ENCODE measurements at regions not wholly inside any gene's neighbourhood (a gene's known extent, or its start where the extent isn't known, plus 50 kb on each side); places are given as distances from the start of the nearest gene placed in this dataset.

DNA sequence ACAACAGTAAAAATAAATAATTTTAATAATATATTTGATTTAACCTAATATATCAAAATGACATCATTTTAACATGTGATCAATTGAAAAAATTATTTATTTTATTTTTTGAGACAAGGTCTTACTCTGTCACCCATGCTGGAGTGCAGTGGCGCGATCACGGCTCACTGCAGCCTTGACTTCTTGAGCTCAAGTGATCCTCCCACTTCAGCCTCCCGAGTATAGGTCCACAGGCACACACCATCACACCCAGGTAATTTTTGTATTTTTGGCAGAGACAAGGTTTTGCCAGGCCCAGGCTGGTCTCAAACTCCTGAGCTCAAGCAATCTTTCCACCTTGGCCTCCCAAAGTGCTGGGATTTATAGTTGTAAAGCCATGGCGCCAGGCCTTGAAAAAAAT is 126.7 kb upstream of the COPS8 start:
- intact Hi-C loops (cut with micrococcal nuclease), result no loop called here
- Mint-ChIP-seq H3K4me3 (ENCODE audit: unreplicated experiment) (no peak overlapping the region), H3K27me3 (ENCODE audit: insufficient read depth, unreplicated experiment) (peaks cover 13% of the 10 kb centered on the region), H3K27ac (ENCODE audit: low read depth, unreplicated experiment) (no peak overlapping the region), H3K4me1 (ENCODE audit: insufficient read depth, unreplicated experiment) (peaks cover 8% of the 10 kb centered on the region), H3K9me3 (ENCODE audit: unreplicated experiment) (no peaks in the 10 kb centered on the region), H3K36me3 (ENCODE audit: insufficient read depth, unreplicated experiment) (peaks cover 6% of the 10 kb centered on the region)
- ChIA-PET POLR2A (interaction anchor here (0.6 to 0.9 kb wide), 2 partner anchors 12 to 110 kb away, joined by 3 to 4 read pairs; no protein-coding TSS in a partner anchor), CTCF (no interaction called here)
- no peak for TF ChIP-seq CTCF (IDR thresholded peaks at IDR 0.05; ENCODE audit: unreplicated experiment)
- no peak for DNase-seq (ENCODE audit: unreplicated experiment)
- no TSS peak for BruUV-seq (replicated peaks)

DNA sequence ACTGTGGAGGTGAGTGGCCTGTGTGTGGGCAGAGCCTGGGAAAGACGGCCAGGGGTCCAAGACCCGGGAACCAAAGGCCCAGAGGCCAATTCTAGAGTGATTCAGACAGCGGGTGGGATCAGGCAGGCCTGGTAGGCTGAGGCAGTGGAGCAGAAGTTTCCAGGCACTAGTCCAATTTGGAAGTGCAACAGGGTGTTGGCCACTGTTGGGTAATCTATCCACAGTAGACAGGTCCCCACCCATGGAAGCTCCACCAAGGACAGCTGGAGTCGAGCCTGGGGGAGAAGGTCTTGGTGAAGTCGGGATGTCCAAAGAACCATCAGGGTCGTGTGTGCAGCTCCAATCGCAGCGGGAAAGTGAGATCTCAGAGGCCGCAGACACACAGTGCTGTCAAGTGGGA is 125.8 kb upstream of the COPS8 start:
- H3K27ac Mint-ChIP-seq (ENCODE audit: low read depth, unreplicated experiment), result no peak overlapping the region
- BruUV-seq (replicated peaks), result no TSS peak
- peaks cover 10% of the 10 kb centered on the region for H3K27me3 Mint-ChIP-seq (ENCODE audit: insufficient read depth, unreplicated experiment)
- no peak for DNase-seq (ENCODE audit: unreplicated experiment)
- no peak overlapping the region for H3K4me3 Mint-ChIP-seq (ENCODE audit: unreplicated experiment)
- intact Hi-C loops (cut with micrococcal nuclease), result no loop called here
- TF ChIP-seq CTCF (IDR thresholded peaks at IDR 0.05; ENCODE audit: unreplicated experiment), result no peak
- H3K36me3 Mint-ChIP-seq (ENCODE audit: insufficient read depth, unreplicated experiment), result peaks cover 6% of the 10 kb centered on the region
- peaks cover 8% of the 10 kb centered on the region for H3K4me1 Mint-ChIP-seq (ENCODE audit: insufficient read depth, unreplicated experiment)
- ChIA-PET POLR2A (no interaction called here), CTCF (no interaction called here)
- H3K9me3 Mint-ChIP-seq (ENCODE audit: unreplicated experiment), result no peaks in the 10 kb centered on the region

- TF ChIP-seq CTCF (IDR thresholded peaks at IDR 0.05; ENCODE audit: unreplicated experiment), result no peak
- ChIA-PET CTCF (no interaction called here), POLR2A (no interaction called here)
- Mint-ChIP-seq H3K4me1 (ENCODE audit: insufficient read depth, unreplicated experiment) (peaks cover 8% of the 10 kb centered on the region), H3K9me3 (ENCODE audit: unreplicated experiment) (no peaks in the 10 kb centered on the region), H3K36me3 (ENCODE audit: insufficient read depth, unreplicated experiment) (peaks cover 6% of the 10 kb centered on the region), H3K27me3 (ENCODE audit: insufficient read depth, unreplicated experiment) (peaks cover 3% of the 10 kb centered on the region), H3K4me3 (ENCODE audit: unreplicated experiment) (no peak overlapping the region), H3K27ac (ENCODE audit: low read depth, unreplicated experiment) (no peak overlapping the region)
- BruUV-seq (replicated peaks), result no TSS peak
- intact Hi-C loops (cut with micrococcal nuclease), result no loop called here
- DNase-seq (ENCODE audit: unreplicated experiment), result no peak
Measured at GRCh38 chr2:236960531-236960930, 125.2 kb upstream of the COPS8 start.

DNA sequence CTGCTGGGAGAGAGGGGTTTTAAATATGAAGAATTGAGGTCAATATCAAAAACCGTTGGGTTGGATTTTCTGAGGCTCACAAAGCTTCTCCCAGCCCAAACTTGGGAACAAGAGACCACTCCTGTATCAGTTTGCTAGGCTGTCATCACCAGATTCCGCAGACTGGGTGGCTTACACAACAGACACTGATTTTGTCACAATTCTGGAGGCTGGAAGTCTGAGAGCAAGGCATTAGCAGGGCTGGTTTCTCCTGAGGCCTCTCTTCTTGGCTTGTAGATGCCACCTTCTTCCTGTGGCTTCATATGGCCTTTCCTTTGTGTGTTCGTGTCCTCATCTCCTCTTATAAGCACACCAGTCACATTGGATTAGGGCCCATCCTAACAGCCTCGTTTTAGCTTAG is 122.9 kb upstream of the COPS8 start:
- Mint-ChIP-seq H3K4me1 (ENCODE audit: insufficient read depth, unreplicated experiment) (peaks cover 15% of the 10 kb centered on the region), H3K9me3 (ENCODE audit: unreplicated experiment) (no peaks in the 10 kb centered on the region), H3K27ac (ENCODE audit: low read depth, unreplicated experiment) (no peak overlapping the region), H3K36me3 (ENCODE audit: insufficient read depth, unreplicated experiment) (peaks cover 6% of the 10 kb centered on the region), H3K4me3 (ENCODE audit: unreplicated experiment) (no peak overlapping the region), H3K27me3 (ENCODE audit: insufficient read depth, unreplicated experiment) (no peaks in the 10 kb centered on the region)
- CTCF ChIA-PET, result no interaction called here
- BruUV-seq (replicated peaks), result no TSS peak
- no peak for DNase-seq (ENCODE audit: unreplicated experiment)
- POLR2A ChIA-PET, result no interaction called here
- no peak for TF ChIP-seq CTCF (IDR thresholded peaks at IDR 0.05; ENCODE audit: unreplicated experiment)
- intact Hi-C loops (cut with micrococcal nuclease), result no loop called here

Data from MCF 10A (cell line).